A673 (cell line): ENCODE measurements at regions not wholly inside any gene's neighbourhood (a gene's known extent, or its start where the extent isn't known, plus 50 kb on each side); places are given as distances from the start of the nearest gene placed in this dataset.

Experiments
- BruUV-seq: library from RNA; stranded (reverse); fragments of 400-500 nt; replicated peaks from 2 replicates; lab custom pipeline; 2021; lab: Mats Ljungman, UMichigan
- CTCF ChIA-PET: fragments of 300-600 bp; sonication (Branson Sonifier 250); formaldehyde crosslinking; loops from one replicate; lab custom pipeline; 2022; ENCODE audit warnings: antibody characterized with exemption; lab: Charles Lee
- POLR2A ChIA-PET: fragments of 300-600 bp; sonication (Branson Sonifier 250); formaldehyde crosslinking; loops from one replicate; lab custom pipeline; 2022; ENCODE audit warnings: antibody characterized with exemption; ENCODE audit not compliant: low non-redundant PET; lab: Charles Lee
- DNase-seq: peaks from one replicate; pipeline ENCODE4 v3.0.0-alpha.2; 2015; ENCODE audit warnings: low spot score
- H3K27ac ChIP-seq: fragments of 200-600 bp; sonication (generic); 2 replicates; pipeline ENCODE4 v1.5.1; 2016; ENCODE audit warnings: mixed run types, low read depth, mild to moderate bottlenecking, mixed read lengths, antibody characterized with exemption, low read length; ENCODE audit not compliant: poor library complexity, severe bottlenecking
- H3K27me3 ChIP-seq: fragments of 200-600 bp; sonication (generic); replicated peaks from 2 replicates; pipeline ENCODE4 v1.6.1; 2017; ENCODE audit warnings: mixed run types, low read depth, mild to moderate bottlenecking, mixed read lengths, antibody characterized with exemption, low read length; ENCODE audit not compliant: insufficient read depth, poor library complexity
- H3K36me3 ChIP-seq: fragments of 200-600 bp; sonication (generic); 2 replicates; pipeline ENCODE4 v1.6.1; 2016; ENCODE audit warnings: mixed run types, mild to moderate bottlenecking, mixed read lengths, antibody characterized with exemption, low read length; ENCODE audit not compliant: insufficient read depth, poor library complexity, severe bottlenecking
- H3K4me1 ChIP-seq: fragments of 200-600 bp; sonication (generic); 2 replicates; pipeline ENCODE4 v1.6.1; 2017; ENCODE audit warnings: mixed run types, mild to moderate bottlenecking, mixed read lengths, antibody characterized with exemption, low read length; ENCODE audit not compliant: insufficient read depth, poor library complexity, severe bottlenecking
- H3K4me3 ChIP-seq: fragments of 200-600 bp; sonication (generic); 2 replicates; pipeline ENCODE4 v1.5.1; 2016; ENCODE audit warnings: low read depth, mixed run types, mild to moderate bottlenecking, mixed read lengths, low read length; ENCODE audit not compliant: poor library complexity, severe bottlenecking
- H3K9me3 ChIP-seq: fragments of 200-600 bp; sonication (generic); 2 replicates; pipeline ENCODE4 v1.6.1; 2016; ENCODE audit warnings: mixed run types, low read depth, mild to moderate bottlenecking, mixed read lengths, antibody characterized with exemption, low read length; ENCODE audit not compliant: poor library complexity, severe bottlenecking
- CTCF ChIP-seq: fragments of 300-800, 200-600 bp; sonication (generic); conservative IDR thresholded peaks from 2 replicates; pipeline ENCODE4 v1.5.1; 2017; ENCODE audit warnings: low read depth, mild to moderate bottlenecking, antibody characterized with exemption, low read length, moderate library complexity, mixed read lengths
- EZH2 ChIP-seq: fragments of 200-600 bp; sonication (generic); IDR thresholded peaks from 2 replicates; pipeline ENCODE4 v1.6.1; 2017; ENCODE audit warnings: borderline replicate concordance, low read depth, mild to moderate bottlenecking, mixed read lengths, antibody characterized with exemption, low read length; ENCODE audit not compliant: poor library complexity, severe bottlenecking
- intact Hi-C: fragments of 100-400 bp; cut with micrococcal nuclease; formaldehyde crosslinking; loops from one replicate; pipeline ENCODE4 v1.10.0; 2022; ENCODE audit not compliant: unreplicated experiment

- DNase-seq, result no peak
- intact Hi-C loops, result loop anchor here (5.0 kb wide), 1 partner anchor 90 kb away; no protein-coding TSS in a partner anchor
- Histone ChIP-seq H3K4me3 (no peak overlapping the region), H3K36me3 (no peaks in the 10 kb centered on the region), H3K27ac (no peak overlapping the region), H3K9me3 (no peaks in the 10 kb centered on the region), H3K4me1 (peaks cover 33% of the 10 kb centered on the region), H3K27me3 (no peaks in the 10 kb centered on the region)
- no TSS peak for BruUV-seq
- TF ChIP-seq EZH2, result no peak
- CTCF ChIA-PET, result no interaction called here
- POLR2A ChIA-PET, result interaction anchor here (0.6 kb wide), 1 partner anchor 769 kb away, joined by 3 read pairs; no protein-coding TSS in a partner anchor
Observed at GRCh38 chr2:215627771-215628170, 191.9 kb upstream of the FN1 start.

DNA sequence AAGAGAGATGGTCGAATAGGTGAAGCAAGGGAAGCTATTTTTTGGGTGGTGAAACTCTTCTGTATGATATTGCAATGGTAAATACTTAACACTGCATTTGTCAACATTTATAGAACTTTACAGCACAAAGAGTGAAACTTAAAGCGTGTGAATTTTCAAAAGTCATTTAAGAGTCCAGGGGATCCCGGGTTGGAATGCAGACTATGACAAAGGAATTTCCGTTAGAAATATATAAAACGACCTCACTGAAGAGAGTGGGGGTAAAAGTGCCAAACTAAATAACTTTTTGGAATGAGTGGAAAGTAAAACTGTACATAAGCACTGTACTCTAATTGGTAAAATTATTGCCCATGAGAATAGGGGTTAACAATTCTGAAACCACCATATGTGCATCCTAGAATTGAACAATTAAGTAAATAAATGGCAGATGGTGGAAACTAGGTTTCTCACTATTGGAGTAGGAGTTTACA is 191.0 kb upstream of the FN1 start:
- Histone ChIP-seq H3K36me3 (no peaks in the 10 kb centered on the region), H3K27ac (peak overlapping the region; percentile 72), H3K27me3 (no peaks in the 10 kb centered on the region), H3K9me3 (no peaks in the 10 kb centered on the region), H3K4me1 (peaks cover 33% of the 10 kb centered on the region), H3K4me3 (no peak overlapping the region)
- intact Hi-C loops, result loop anchor here (5.0 kb wide), 1 partner anchor 90 kb away; no protein-coding TSS in a partner anchor
- TF ChIP-seq CTCF (no peak), EZH2 (no peak)
- DNase-seq, result peak; percentile 70
- ChIA-PET CTCF (no interaction called here), POLR2A (no interaction called here)
- BruUV-seq, result no TSS peak

GRCh38 chr2:215626063-215626462 is 190.2 kb upstream of the FN1 start:
- Histone ChIP-seq H3K4me3 (no peak overlapping the region), H3K27me3 (no peaks in the 10 kb centered on the region), H3K27ac (peak overlapping the region; percentile 72), H3K4me1 (peaks cover 33% of the 10 kb centered on the region), H3K9me3 (no peaks in the 10 kb centered on the region), H3K36me3 (no peaks in the 10 kb centered on the region)
- no peak for DNase-seq
- intact Hi-C loops, result loop anchor here (5.0 kb wide), 1 partner anchor 89 kb away; no protein-coding TSS in a partner anchor
- no TSS peak for BruUV-seq
- CTCF ChIA-PET, result interaction anchor here (0.6 kb wide), 1 partner anchor 25 kb away, joined by 4 read pairs; no protein-coding TSS in a partner anchor
- POLR2A ChIA-PET, result no interaction called here
- TF ChIP-seq EZH2, result no peak
- no peak for TF ChIP-seq CTCF

GRCh38 chr2:215625207-215625606 is 189.3 kb upstream of the FN1 start:
- H3K9me3 ChIP-seq, result no peaks in the 10 kb centered on the region
- ChIA-PET CTCF (no interaction called here), POLR2A (no interaction called here)
- intact Hi-C loops, result loop anchor here (5.0 kb wide), 1 partner anchor 88 kb away; no protein-coding TSS in a partner anchor
- H3K27me3 ChIP-seq, result no peaks in the 10 kb centered on the region
- TF ChIP-seq CTCF (no peak), EZH2 (no peak)
- H3K36me3 ChIP-seq, result no peaks in the 10 kb centered on the region
- peaks cover 34% of the 10 kb centered on the region for H3K4me1 ChIP-seq
- no peak overlapping the region for H3K27ac ChIP-seq
- no peak overlapping the region for H3K4me3 ChIP-seq
- BruUV-seq, result no TSS peak
- DNase-seq, result no peak
